Stomach (tissue), 8 donors: ENCODE measurements at regions not wholly inside any gene's neighbourhood (a gene's known extent, or its start where the extent isn't known, plus 50 kb on each side); places are given as distances from the start of the nearest gene placed in this dataset.

Source experiments
- DNase-seq, 2 donors: peaks; one replicate each; pipeline versions ENCODE4 v3.0.0 to v3.0.0-alpha.2; 2013 to 2019
- H3K27ac ChIP-seq, 5 donors: fragments of 200-600 bp in 4 of 5; sonication (generic) in 4 of 5; one replicate each; pipeline ENCODE4 v1.5.1; 2013 to 2019; ENCODE audit warnings: mild to moderate bottlenecking in 1 of 5, moderate library complexity in 1 of 5
- H3K27me3 ChIP-seq, 3 donors: fragments of 200-600 bp; sonication (generic); one replicate each; pipeline ENCODE4 v1.5.1; 2017 to 2019; ENCODE audit warnings: mixed run types in 1 of 3
- H3K36me3 ChIP-seq, 4 donors: fragments of 200-600 bp; sonication (generic); 1 replicate in 3 of 4; 2 replicates in 1 of 4; pipeline ENCODE4 v1.5.1; 2016 to 2019
- H3K4me1 ChIP-seq, 4 donors: fragments of 200-600 bp; sonication (generic); one replicate each; pipeline ENCODE4 v1.5.1; 2016 to 2019
- H3K4me3 ChIP-seq, 4 donors: fragments of 200-600 bp; sonication (generic) in 3 of 4; one replicate each; pipeline ENCODE4 v1.5.1; 2016 to 2019; ENCODE audit warnings: mild to moderate bottlenecking in 1 of 4
- H3K9me3 ChIP-seq, 4 donors: fragments of 200-600 bp; sonication (generic); one replicate each; pipeline ENCODE4 v1.5.1; 2016 to 2019
- CTCF ChIP-seq, 7 experiments: fragments of 450-650 bp in 4 of 7; fragments of 200-600 bp in 3 of 7; sonication (generic) in 3 of 7; IDR thresholded peaks; one replicate each; pipeline ENCODE4 v1.5.1; 2016 to 2019; ENCODE audit warnings: antibody characterized with exemption in 7 of 7, control low read depth in 2 of 7, mild to moderate bottlenecking in 1 of 7
- EP300 ChIP-seq: sonication (generic); formaldehyde crosslinking; IDR thresholded peaks from one replicate; pipeline ENCODE4 v1.6.1; 2017; ENCODE audit warnings: antibody characterized with exemption
- POLR2A ChIP-seq, 4 donors: fragments of 450-650 bp; IDR thresholded peaks; one replicate each; pipeline ENCODE4 v1.6.1; 2016; ENCODE audit warnings: antibody characterized with exemption in 4 of 4, control low read depth in 2 of 4, mild to moderate bottlenecking in 1 of 4, moderate library complexity in 1 of 4
- POLR2AphosphoS5 ChIP-seq, 3 donors: sonication (generic); formaldehyde crosslinking; IDR thresholded peaks; one replicate each; pipeline ENCODE4 v1.6.1; 2016; ENCODE audit warnings: antibody characterized with exemption in 3 of 3
- WGBS, 5 donors: extraction: QIAGEN DNeasy Blood & Tissue Kit in 3 of 5; methylation state at CpG; one replicate each; pipeline versions ENCODE4 v1.1.5 to v1.1.7; 2013 to 2018; 5-methylcytosine and 5-hydroxymethylcytosine counted together
- intact Hi-C: fragments of 100-400 bp; cut with DNase I; formaldehyde crosslinking; loops from one replicate; pipeline ENCODE4 v1.15.1; 2023; ENCODE audit warnings: low total_unique reads
- donor health status: healthy with polysubstance abuse.
- donor health status: Bipolar disorder and iron deficiency.
- donor health status: healthy.

GRCh38 chr2:56714400-56714799, 530.6 kb downstream of the CCDC85A start:
- no peaks in the 10 kb centered on the region for H3K27me3 ChIP-seq
- WGBS, 5 donors: 75 to 82% (median 80%) methylated on average over 7 of the region's 7 CpGs
- H3K27ac ChIP-seq: no peak overlapping the region
- no peak for DNase-seq
- TF ChIP-seq EP300: no peak
- TF ChIP-seq CTCF (IDR thresholded peaks at IDR 0.05): no peak
- TF ChIP-seq POLR2AphosphoS5 (IDR thresholded peaks at IDR 0.05): no peak
- TF ChIP-seq POLR2A (IDR thresholded peaks at IDR 0.05): no peak
- no peak overlapping the region for H3K4me3 ChIP-seq
- peaks cover 0 to 9% (median 0%) of the 10 kb centered on the region in 4 donors for H3K9me3 ChIP-seq
- intact Hi-C loops: no loop called here
- H3K36me3 ChIP-seq: no peaks in the 10 kb centered on the region
- no peaks in the 10 kb centered on the region for H3K4me1 ChIP-seq

GRCh38 chr2:56715683-56716082, 531.9 kb downstream of the CCDC85A start:
- Histone ChIP-seq H3K36me3 (no peaks in the 10 kb centered on the region), H3K4me1 (no peaks in the 10 kb centered on the region), H3K27me3 (no peaks in the 10 kb centered on the region), H3K9me3 (peaks cover 0 to 16% (median 0%) of the 10 kb centered on the region in 4 donors), H3K27ac (no peak overlapping the region), H3K4me3 (no peak overlapping the region)
- no peak for DNase-seq
- WGBS, 5 donors: 47 to 58% (median 53%) methylated on average over 3 of the region's 3 CpGs
- intact Hi-C loops: no loop called here
- TF ChIP-seq POLR2A (IDR thresholded peaks at IDR 0.05): no peak

GRCh38 chr2:56718413-56718812, 534.6 kb downstream of the CCDC85A start:
- no peak for DNase-seq
- Histone ChIP-seq H3K27me3 (no peaks in the 10 kb centered on the region), H3K4me3 (no peak overlapping the region), H3K4me1 (no peaks in the 10 kb centered on the region), H3K27ac (no peak overlapping the region), H3K9me3 (peaks cover 0 to 31% (median 1%) of the 10 kb centered on the region in 4 donors), H3K36me3 (no peaks in the 10 kb centered on the region)
- TF ChIP-seq POLR2AphosphoS5 (IDR thresholded peaks at IDR 0.05) (no peak), EP300 (no peak), POLR2A (IDR thresholded peaks at IDR 0.05) (no peak), CTCF (IDR thresholded peaks at IDR 0.05) (no peak)
- intact Hi-C loops: no loop called here
- 79 to 86% (median 83%) methylated on average over 4 of the region's 4 CpGs for WGBS, 5 donors

GRCh38 chr2:56729212-56729611, 545.4 kb downstream of the CCDC85A start:
- no peak for DNase-seq
- no peak for TF ChIP-seq POLR2AphosphoS5 (IDR thresholded peaks at IDR 0.05)
- no peak for TF ChIP-seq CTCF (IDR thresholded peaks at IDR 0.05)
- Histone ChIP-seq H3K36me3 (no peaks in the 10 kb centered on the region), H3K27me3 (no peaks in the 10 kb centered on the region), H3K4me3 (no peak overlapping the region), H3K9me3 (peaks cover 0 to 35% (median 15%) of the 10 kb centered on the region in 4 donors), H3K4me1 (no peaks in the 10 kb centered on the region), H3K27ac (no peak overlapping the region)
- intact Hi-C loops: no loop called here
- 72 to 89% (median 78%) methylated on average over 1 of the region's 1 CpG for WGBS, 5 donors

GRCh38 chr2:56732946-56733345, 549.2 kb downstream of the CCDC85A start:
- Histone ChIP-seq H3K27me3 (no peaks in the 10 kb centered on the region), H3K9me3 (peaks cover 0 to 16% (median 4%) of the 10 kb centered on the region in 4 donors), H3K36me3 (no peaks in the 10 kb centered on the region), H3K4me1 (no peaks in the 10 kb centered on the region), H3K4me3 (no peak overlapping the region), H3K27ac (no peak overlapping the region)
- intact Hi-C loops: no loop called here
- 69 to 81% (median 80%) methylated on average over 2 of the region's 2 CpGs for WGBS, 5 donors
- DNase-seq: no peak
- no peak for TF ChIP-seq POLR2A (IDR thresholded peaks at IDR 0.05)
- TF ChIP-seq CTCF (IDR thresholded peaks at IDR 0.05): no peak
- TF ChIP-seq POLR2AphosphoS5 (IDR thresholded peaks at IDR 0.05): no peak
- no peak for TF ChIP-seq EP300
